Peyer's patch (tissue), 4 donors: ENCODE measurements at regions not wholly inside any gene's neighbourhood (a gene's known extent, or its start where the extent isn't known, plus 50 kb on each side); places are given as distances from the start of the nearest gene placed in this dataset.

Experiments used
- DNase-seq, 3 donors: peaks; one replicate each; pipeline ENCODE4 v3.0.0-alpha.2; 2017 to 2019
- H3K27ac ChIP-seq, 4 donors: fragments of 200-600 bp; sonication (generic); one replicate each; pipeline ENCODE4 v1.5.1; 2016 to 2019
- H3K27me3 ChIP-seq, 2 donors: fragments of 200-600 bp; sonication (generic); one replicate each; pipeline ENCODE4 v1.5.1; 2019
- H3K36me3 ChIP-seq, 3 donors: fragments of 200-600 bp; sonication (generic); one replicate each; pipeline ENCODE4 v1.5.1; 2016 to 2019
- H3K4me1 ChIP-seq, 4 donors: fragments of 200-600 bp; sonication (generic); one replicate each; pipeline ENCODE4 v1.5.1; 2016 to 2019
- H3K4me3 ChIP-seq, 4 donors: fragments of 200-600 bp; sonication (generic); 1 replicate in 3 of 4; 2 replicates in 1 of 4; pipeline ENCODE4 v1.5.1; 2016 to 2019; ENCODE audit warnings: mild to moderate bottlenecking in 1 of 4
- H3K9me3 ChIP-seq, 4 donors: fragments of 200-600 bp; sonication (generic); one replicate each; pipeline ENCODE4 v1.5.1; 2016 to 2019; ENCODE audit warnings: mild to moderate bottlenecking in 1 of 4
- POLR2A ChIP-seq, 2 donors: fragments of 450-650 bp; IDR thresholded peaks; one replicate each; pipeline ENCODE4 v1.5.1; 2017; ENCODE audit warnings: antibody characterized with exemption in 2 of 2, mild to moderate bottlenecking in 2 of 2, moderate library complexity in 2 of 2
- TF ChIP-seq, protein P1 (sequence below), 6 experiments: fragments of 450-650 bp in 4 of 6; fragments of 200-600 bp in 2 of 6; sonication (generic) in 1 of 6; IDR thresholded peaks; one replicate each; pipeline ENCODE4 v1.5.1; 2017 to 2019; ENCODE audit warnings: antibody characterized with exemption in 6 of 6, mild to moderate bottlenecking in 3 of 6, moderate library complexity in 1 of 6

GRCh38 chr10:107342711-107343110 lies 178.2 kb upstream of the SORCS1 start:
- TF ChIP-seq POLR2A (IDR thresholded peaks at IDR 0.05), result no peak
- TF ChIP-seq, protein P1, sequence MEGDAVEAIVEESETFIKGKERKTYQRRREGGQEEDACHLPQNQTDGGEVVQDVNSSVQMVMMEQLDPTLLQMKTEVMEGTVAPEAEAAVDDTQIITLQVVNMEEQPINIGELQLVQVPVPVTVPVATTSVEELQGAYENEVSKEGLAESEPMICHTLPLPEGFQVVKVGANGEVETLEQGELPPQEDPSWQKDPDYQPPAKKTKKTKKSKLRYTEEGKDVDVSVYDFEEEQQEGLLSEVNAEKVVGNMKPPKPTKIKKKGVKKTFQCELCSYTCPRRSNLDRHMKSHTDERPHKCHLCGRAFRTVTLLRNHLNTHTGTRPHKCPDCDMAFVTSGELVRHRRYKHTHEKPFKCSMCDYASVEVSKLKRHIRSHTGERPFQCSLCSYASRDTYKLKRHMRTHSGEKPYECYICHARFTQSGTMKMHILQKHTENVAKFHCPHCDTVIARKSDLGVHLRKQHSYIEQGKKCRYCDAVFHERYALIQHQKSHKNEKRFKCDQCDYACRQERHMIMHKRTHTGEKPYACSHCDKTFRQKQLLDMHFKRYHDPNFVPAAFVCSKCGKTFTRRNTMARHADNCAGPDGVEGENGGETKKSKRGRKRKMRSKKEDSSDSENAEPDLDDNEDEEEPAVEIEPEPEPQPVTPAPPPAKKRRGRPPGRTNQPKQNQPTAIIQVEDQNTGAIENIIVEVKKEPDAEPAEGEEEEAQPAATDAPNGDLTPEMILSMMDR (IDR thresholded peaks at IDR 0.05), result no peak

DNA sequence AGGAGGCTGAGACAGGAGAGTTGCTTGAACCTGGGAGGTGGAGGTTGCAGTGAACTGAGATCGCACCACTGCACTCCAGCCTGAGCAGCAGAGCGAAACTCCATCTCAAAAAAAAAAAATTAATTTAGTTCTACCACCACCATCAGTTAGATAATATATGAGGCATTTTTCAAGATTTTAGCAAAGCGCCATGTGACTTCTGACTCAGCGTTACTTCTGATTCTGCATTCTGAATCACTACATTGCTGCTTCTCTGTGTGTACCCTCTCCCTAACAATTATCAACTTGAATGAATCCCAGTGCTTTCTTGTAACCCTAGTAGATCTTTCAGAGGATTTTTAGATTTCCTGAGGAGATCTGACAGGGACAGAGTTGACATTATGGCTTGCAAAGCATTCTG lies 176.8 kb upstream of the SORCS1 start:
- no peaks in the 10 kb centered on the region for H3K9me3 ChIP-seq
- H3K27ac ChIP-seq, result no peak overlapping the region
- no peaks in the 10 kb centered on the region for H3K36me3 ChIP-seq
- TF ChIP-seq, protein P1 (IDR thresholded peaks at IDR 0.05), result no peak
- no peak for TF ChIP-seq POLR2A (IDR thresholded peaks at IDR 0.05)
- DNase-seq, result no peak
- no peaks in the 10 kb centered on the region for H3K4me1 ChIP-seq
- H3K4me3 ChIP-seq, result no peak overlapping the region
- no peaks in the 10 kb centered on the region for H3K27me3 ChIP-seq

More at GRCh38 chr10:107342711-107343110, 178.2 kb upstream of the SORCS1 start:
- Histone ChIP-seq H3K27me3 (no peaks in the 10 kb centered on the region), H3K9me3 (no peaks in the 10 kb centered on the region), H3K27ac (no peak overlapping the region), H3K4me3 (no peak overlapping the region), H3K36me3 (no peaks in the 10 kb centered on the region), H3K4me1 (no peaks in the 10 kb centered on the region)
- DNase-seq, result no peak

- Histone ChIP-seq H3K27me3 (no peaks in the 10 kb centered on the region), H3K4me3 (no peak overlapping the region), H3K36me3 (no peaks in the 10 kb centered on the region), H3K27ac (no peak overlapping the region), H3K4me1 (no peaks in the 10 kb centered on the region), H3K9me3 (no peaks in the 10 kb centered on the region)
- TF ChIP-seq, protein P1 (IDR thresholded peaks at IDR 0.05), result no peak
- TF ChIP-seq POLR2A (IDR thresholded peaks at IDR 0.05), result no peak
- no peak for DNase-seq
These were observed 175.8 kb upstream of the SORCS1 start for GRCh38 chr10:107340326-107340725.

- no peak for DNase-seq
- no peaks in the 10 kb centered on the region for H3K36me3 ChIP-seq
- H3K27me3 ChIP-seq, result no peaks in the 10 kb centered on the region
- no peaks in the 10 kb centered on the region for H3K9me3 ChIP-seq
- no peaks in the 10 kb centered on the region for H3K4me1 ChIP-seq
- no peak overlapping the region for H3K27ac ChIP-seq
- H3K4me3 ChIP-seq, result no peak overlapping the region
- TF ChIP-seq, protein P1 (IDR thresholded peaks at IDR 0.05), result no peak
- no peak for TF ChIP-seq POLR2A (IDR thresholded peaks at IDR 0.05)
These were observed 171.6 kb upstream of the SORCS1 start for GRCh38 chr10:107336061-107336460.

DNA sequence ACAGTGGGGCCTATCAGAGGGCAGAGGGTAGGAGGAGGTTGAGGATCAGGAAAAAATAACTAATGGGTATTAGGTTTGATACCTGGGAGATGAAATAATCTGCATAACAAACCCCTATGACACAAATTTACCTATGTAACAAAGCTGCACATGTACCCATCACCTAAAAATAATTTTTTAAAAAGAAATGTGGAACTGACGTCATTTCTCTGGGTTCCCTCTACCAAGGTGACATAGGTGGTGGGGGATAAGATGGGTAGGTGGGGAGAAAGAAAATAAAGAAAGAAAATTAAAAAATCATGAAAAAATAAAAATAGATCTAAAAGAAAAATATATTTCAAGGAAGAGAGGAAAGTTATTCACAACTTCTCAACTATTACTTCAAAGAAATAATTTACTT lies 153.1 kb upstream of the SORCS1 start:
- Histone ChIP-seq H3K4me1 (no peaks in the 10 kb centered on the region), H3K4me3 (no peak overlapping the region), H3K27me3 (no peaks in the 10 kb centered on the region), H3K9me3 (no peaks in the 10 kb centered on the region), H3K36me3 (no peaks in the 10 kb centered on the region), H3K27ac (no peak overlapping the region)
- DNase-seq, result no peak
- TF ChIP-seq, protein P1 (IDR thresholded peaks at IDR 0.05), result no peak
- TF ChIP-seq POLR2A (IDR thresholded peaks at IDR 0.05), result no peak

DNA sequence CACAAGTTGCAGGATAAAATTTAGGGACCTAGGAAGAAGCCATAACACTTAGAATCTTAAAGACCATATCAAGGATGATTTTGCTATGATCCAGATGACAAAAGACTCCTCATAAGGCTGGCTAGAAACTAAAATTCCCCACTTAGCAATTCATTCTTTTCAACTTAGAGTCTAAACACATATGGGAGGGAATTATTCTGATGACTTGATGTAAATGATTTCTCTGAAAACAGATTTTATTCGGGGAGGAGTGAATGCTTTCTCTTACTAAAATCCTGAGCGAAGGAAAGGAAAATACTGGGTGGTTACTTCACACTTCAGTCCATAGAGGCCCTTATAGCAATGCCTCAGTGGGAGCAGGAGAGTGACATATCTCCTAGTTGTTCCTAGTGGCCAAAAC lies 138.7 kb upstream of the SORCS1 start:
- no peak for TF ChIP-seq POLR2A (IDR thresholded peaks at IDR 0.05)
- TF ChIP-seq, protein P1 (IDR thresholded peaks at IDR 0.05), result no peak
- Histone ChIP-seq H3K27me3 (no peaks in the 10 kb centered on the region), H3K4me1 (no peaks in the 10 kb centered on the region), H3K36me3 (no peaks in the 10 kb centered on the region), H3K9me3 (no peaks in the 10 kb centered on the region), H3K27ac (no peak overlapping the region), H3K4me3 (no peak overlapping the region)
- no peak for DNase-seq
